ENCODE measurements at regions not wholly inside any gene's neighbourhood (a gene's known extent, or its start where the extent isn't known, plus 50 kb on each side); places are given as distances from the start of the nearest gene placed in this dataset.

DNA sequence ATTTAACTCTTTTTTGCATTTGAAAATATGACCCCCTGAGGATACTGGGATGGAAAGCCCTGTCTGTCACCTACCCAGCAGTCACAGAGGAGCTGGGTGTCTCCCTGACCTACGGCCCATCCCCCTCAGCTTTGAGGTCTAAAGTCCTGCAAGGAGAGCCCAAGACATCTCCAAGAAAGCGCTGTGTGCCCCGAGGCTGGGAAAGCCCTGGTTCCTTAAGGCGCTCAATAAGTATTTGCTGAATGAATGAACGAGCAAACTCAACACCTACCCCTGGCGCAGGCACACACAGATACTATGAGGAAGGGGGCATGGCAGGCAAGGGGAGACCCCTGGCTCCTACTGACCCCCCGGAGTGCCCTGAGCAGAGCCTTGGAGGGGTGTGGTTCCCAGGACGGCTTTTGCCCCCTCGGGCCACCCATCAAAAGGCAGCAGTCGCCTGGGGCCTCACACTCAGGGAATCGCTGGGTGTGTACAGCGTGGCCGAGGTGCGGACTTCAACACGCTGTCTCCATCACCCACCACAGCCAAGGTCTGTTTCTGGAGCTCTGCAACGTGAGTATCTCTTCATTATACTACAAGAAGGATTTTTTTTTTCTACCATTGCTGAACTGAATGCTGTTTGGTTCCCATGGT, 211.6 kb downstream of the ERCC6L2 start:
- no peak for DNase-seq

DNA sequence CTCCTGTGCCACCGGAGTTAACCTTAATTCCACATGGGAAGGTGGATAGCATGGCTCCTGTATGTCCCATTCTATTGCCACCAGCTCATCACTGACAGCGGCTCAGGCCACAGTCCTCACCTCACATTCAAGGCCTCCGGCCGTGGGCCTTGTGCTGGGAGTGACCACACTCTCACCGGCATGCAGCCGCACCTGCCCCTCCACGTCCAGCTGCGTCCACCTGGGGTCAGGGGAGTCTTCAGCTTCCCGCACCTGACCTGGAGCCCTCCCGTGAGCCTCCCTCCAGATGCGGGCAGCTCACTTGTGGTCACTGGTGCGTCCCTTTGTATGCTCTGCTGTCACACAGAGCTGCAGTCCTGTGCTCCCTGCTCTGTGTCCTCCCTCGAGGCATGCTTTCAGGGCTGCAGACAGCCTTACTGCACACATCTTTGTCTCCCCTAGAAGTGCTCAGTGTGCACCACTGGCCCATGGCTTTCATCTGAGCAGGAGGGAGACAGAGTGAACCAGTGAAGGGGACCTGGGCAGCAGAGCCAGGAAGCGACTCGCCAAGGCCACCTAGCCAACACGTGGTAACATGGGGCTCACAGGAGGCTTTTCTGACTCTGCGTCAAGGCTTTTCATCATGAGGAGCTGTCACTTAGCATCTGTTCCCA, 210.1 kb downstream of the ERCC6L2 start:
- DNase-seq: no peak

DNA sequence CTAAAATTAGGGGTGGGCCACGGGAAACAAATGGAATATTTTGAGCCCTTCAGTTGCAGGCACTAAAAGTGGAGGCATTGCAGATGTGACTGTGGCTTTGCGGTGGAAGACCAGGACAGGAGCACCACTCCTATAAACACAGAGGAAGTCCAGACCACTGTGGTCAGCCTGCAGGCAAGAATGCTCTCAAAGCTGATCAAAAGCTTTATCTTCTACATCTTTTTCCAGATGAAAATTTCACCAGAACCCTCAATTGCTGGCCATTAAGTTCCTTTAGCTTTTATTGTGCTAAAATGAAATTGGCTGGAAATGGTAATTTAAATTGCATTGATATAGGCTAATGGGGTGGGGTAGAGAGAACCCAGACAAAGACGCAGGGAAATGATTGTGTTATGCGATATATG, 208.8 kb downstream of the ERCC6L2 start:
- DNase-seq: no peak

DNA sequence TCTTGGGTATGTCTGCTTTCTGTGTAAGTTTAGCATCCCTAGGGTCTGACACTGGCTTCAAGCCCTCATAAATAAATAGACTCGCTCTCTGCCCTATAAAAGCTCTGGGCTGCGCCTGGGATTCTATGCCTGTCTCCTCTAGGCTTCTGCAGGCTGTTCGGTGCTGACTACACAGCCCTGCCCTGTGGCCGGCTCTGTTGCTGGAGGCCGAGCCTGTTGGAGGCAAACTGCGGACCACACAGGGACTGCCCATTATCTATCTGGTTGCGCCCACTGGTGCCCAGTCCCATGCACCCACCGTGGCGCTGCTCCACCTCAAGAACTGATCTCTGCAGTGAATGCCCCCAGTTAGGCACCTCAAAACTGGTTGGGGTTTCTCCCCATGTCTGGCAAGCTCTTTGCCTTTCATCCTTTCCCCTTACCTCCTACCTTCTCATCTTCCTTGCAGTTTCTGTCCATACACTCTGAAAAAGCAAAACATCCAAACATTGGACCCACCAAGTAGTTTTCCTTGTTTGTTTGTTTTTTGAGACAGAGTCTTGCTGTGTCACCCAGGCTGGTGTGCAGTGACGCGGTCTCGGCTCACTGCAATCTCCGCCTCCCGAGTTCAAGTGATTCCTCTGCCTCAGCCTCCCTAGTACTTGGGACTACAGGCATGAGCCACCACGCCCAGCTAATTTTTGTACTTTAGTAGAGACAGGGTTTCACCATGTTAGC, 207.2 kb downstream of the ERCC6L2 start:
- DNase-seq: no peak

DNA sequence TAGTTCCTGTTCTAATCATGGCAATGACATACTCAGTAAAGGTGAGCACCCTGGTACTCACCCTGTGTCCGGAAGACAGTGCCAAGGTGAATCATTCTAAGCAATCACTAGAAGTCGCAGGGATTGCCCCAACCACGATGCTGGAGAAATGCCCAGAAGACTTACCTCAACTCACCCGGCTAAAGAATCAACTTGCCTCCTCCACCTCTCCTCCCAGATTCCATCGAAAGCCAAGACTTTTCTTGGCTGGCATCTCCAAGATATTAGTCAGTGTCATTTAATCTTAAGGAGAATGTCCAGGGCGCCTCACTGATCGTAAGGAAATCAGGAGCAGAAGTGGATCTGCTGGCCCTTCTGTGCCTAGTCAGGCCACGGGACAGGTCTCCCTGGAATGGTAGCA, 204.9 kb downstream of the ERCC6L2 start:
- no peak for DNase-seq

DNA sequence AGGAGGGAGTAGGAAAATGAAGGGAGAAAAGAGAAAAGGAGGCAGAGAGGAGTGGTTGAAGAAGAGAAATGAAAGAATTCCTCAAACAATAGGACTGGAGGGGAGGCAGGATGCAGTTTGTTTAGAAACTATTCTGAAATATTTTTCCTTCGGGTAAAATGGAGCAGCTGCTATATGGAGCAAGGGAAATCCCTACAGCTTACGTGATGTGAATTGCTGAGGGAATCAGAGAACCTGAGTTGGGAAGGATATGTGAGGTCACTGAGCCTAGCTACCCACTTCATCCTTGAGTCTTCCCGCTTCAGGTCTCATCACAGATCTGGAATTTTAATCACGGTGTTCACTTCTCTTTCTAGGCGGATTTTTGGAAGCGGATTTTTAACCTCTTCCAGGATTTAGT, 204.3 kb downstream of the ERCC6L2 start:
- DNase-seq: no peak

DNA sequence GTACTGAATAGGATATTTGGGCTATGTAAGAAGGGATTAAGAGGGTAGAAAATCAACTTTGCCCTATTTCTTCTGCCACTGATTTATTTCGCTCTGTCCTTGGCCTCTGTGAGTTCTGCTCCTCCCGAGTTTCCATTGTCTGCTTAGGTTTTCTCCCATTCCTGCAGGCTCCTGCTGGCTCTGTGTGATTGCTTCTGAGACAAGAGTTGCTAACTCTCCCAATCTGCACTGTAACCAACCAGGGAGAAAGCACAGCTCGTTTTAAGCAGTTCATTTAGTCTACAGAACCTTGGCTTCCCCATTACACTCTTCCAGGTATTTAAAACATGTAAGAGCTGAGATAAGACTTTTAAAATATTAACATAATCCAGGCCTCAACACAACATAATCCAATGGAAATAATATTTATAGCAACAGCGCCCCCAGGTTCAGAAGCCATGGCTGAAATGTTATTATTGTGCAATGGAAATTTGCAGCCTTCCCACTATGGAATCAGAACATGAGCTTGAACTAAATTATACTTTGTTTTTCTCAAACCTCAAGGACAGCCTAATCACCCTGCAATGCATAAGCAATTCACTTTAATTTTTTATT, 203.5 kb downstream of the ERCC6L2 start:
- DNase-seq: no peak

DNA sequence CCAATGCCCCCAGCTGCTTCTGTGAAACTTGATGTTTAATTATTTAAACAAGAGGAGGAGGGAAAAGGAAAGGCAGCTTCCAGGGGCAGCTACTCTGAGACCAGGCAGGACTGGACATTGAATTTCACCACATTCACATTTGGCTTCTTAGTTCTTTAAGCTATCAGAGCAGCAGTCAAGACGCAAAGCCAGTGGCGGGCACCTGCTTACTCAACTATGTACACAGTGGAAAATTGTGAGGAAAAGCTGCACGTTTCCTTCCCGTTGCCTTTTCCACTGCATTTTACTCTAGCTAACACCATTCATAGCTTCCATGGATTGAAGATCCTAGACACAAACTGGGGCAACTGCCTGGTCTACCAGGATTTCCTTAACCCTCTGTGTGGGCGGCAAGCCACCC, 200.3 kb downstream of the ERCC6L2 start:
- DNase-seq: no peak

DNA sequence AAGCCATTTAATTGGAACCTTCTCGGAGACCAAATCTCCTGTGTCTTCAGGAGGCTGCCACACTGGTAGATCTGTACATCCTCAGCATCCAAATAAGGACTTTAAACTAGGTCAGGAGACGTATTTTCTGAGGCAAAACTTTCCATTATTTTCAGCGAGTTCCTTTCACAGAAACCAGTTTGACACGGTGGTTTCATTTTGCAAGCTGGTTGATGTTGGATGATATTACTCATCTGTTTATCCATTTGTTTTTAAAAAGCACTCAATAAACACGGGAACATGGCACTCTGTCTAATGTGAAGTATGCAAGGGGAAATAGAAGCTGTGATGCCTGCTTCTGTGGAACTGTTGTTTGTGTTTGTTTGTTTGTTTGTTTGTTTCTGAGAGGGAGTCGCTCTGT, 199.6 kb downstream of the ERCC6L2 start:
- DNase-seq: no peak

GRCh38 chr9:96073531-96074480, 198.3 kb downstream of the ERCC6L2 start:
- DNase-seq: no peak

GRCh38 chr9:96072930-96073329, 197.4 kb downstream of the ERCC6L2 start:
- DNase-seq: no peak

DNA sequence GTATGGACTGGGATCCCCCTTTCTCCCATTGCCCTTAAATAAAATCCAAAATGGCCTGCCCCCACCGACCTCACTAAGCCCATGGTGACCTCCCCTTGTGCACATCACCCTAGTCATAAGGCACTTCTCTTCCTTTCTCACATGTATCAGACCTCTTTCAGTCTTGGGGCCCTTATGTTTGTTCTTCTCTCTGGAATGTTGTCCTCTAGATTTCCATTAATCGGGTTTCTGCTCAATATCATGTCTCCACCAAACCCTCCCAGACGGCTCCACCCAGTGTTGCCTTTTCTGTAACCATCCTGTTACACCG, 196.3 kb downstream of the ERCC6L2 start:
- DNase-seq: no peak

GRCh38 chr9:96071076-96071814, 195.8 kb downstream of the ERCC6L2 start:
- no peak for DNase-seq

- DNase-seq: no peak
Measured at GRCh38 chr9:96069629-96070220, 194.2 kb downstream of the ERCC6L2 start.

GRCh38 chr9:96068511-96068910, 193.0 kb downstream of the ERCC6L2 start:
- no peak for DNase-seq

- no peak for DNase-seq
Measured at GRCh38 chr9:96067600-96067999, 192.1 kb downstream of the ERCC6L2 start.

GRCh38 chr9:96067004-96067403, 191.5 kb downstream of the ERCC6L2 start:
- no peak for DNase-seq

GRCh38 chr9:96065482-96066251, 190.2 kb downstream of the ERCC6L2 start:
- DNase-seq: no peak

DNA sequence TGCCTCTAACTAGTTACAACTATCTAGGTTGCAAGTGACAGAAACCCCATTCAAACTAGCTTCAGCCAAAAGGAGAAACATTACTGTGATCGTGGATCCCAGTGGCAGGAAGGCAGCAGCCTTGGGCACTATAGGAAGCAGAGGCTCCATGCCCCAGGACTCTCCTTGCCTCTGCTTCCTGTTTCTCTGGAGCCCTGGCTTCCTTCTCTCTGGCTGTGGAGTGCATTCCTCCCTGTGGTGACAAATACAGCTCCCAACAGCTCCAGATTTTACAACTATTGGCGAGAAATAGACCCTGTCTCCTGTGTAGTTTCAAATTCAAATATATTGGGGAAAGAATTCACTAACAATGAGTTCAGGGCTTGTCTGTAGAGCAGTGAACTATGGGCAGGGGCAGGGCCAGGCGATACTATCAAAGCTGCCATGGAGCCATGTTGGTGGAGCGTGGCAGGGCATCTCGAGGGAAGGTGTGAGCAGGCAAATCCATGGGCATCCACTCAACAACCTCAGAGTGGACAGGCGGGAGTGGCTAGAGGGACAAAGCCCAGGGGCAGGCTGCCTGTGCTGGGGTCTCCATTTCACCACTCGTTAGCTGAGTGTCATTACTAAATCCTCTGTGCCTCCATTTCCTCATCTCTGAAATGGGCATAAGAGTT, 189.5 kb downstream of the ERCC6L2 start:
- no peak for DNase-seq

DNA sequence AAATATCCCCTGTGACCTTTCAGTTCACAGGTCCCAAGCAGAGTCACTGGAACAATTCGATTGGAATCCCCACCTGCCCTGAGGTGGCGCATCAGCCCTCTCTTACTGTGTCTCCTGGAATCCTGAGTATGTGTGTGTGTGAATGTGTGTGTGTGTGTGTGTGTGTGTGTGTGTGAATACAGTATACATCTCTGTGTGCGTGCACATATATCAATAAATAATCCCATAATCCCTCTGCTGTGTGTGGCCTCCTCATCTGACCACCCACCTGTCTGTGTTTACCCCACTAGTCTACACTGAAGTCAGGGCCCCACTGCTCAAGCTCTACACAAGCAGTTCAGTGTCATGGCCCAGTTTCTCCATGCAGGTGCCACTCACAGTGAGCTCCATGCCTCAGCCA, 187.4 kb downstream of the ERCC6L2 start:
- no peak for DNase-seq

Data from NCI-H446 treated with DMSO at 0.1 percent for 48 hours (cell line).